GM18498 (cell line): ENCODE measurements at regions not wholly inside any gene's neighbourhood (a gene's known extent, or its start where the extent isn't known, plus 50 kb on each side); places are given as distances from the start of the nearest gene placed in this dataset.
"Not testable (repeated sequence)": the region's sequence is repeated elsewhere in the genome, so short reads cannot be mapped to it uniquely, and the experiment has no call there.

ENCODE experiments used
- ATAC-seq: cut with Tn5 transposase; IDR thresholded peaks from one replicate; pipeline ENCODE4 v1.9.1; 2021; ENCODE audit warnings: mild to moderate bottlenecking, moderate library complexity; ENCODE audit not compliant: unreplicated experiment

DNA sequence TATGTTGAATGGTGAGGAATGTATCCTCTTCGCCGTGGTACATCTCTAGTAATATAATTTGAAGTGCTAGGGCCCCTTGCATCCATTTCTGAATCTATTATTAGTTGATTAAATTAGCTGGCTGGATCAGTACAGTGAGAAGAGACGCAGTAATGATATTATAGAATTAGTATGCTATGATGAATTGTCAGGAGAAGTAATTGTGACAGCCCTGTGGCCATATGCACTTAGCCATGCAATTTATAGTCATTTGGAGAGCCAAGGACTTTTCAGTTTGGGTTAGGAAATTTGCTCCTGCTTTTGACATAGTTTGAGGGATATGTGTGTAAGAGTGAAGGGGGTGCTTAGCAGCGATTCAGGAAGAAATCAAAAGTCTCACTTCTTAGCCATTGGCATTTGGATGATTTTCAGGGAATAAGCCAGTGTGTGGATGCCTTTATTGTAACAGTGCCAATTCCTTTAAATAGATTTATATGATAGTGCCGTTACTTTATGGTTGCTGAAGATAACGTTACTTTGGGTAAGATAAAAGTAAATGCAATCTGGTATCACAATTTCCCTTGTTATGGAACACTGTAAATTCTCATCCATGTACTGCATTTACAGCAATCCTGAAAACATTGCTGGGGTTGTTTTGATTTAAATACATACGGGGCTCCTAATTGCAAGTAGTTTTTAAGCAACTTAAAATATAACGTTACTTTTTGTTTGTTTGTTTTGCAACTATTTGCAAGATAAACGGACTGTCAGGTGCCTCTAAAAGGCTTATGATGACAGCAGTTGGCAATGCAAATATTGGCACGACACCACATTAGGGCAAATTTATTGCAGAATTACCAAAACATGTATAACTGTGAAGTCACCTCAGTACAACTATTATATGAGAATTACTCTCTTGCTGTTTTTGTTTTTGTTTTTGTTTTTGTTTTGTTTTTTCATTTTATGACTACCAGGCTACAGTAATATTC lies 875.4 kb upstream of the WWC1 start:
- no peak for ATAC-seq

DNA sequence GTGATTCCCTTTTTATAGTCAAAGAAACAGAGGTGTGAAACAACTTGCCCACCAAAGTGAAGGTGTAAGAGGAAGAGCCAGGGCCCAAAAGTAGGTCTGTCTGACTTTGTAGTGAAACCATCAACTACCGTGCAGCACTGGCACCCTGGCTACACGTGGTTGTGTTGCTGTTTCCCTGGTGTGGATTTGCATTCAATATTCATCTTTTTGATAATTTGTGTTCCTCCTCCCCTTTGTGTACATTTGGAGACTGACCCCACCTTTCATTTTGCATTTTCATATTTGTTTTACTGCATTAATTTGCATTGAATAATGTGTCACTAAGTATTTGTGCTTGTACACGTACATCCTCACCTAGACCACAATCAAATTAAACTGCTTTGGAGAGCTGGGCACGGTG lies 873.8 kb upstream of the WWC1 start:
- ATAC-seq, result no peak

DNA sequence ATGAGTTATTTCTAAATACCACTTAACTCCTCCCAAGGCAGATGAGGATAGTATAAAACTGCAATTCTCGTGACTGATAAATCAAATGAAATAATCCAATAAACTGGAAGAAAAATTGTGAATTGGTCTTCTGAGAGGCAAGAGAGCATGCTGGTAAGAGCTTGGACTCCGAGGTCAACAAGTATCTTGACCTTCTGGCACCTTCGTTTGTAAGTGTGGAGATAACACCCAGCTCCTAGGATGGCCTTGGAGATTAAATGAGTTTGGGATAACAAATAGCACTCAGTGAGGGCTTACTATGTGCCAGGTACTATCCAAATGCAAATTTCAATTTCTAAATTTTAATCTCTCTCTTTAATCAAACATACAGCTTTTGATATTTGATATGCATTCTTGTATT lies 866.3 kb upstream of the WWC1 start:
- ATAC-seq, result no peak

DNA sequence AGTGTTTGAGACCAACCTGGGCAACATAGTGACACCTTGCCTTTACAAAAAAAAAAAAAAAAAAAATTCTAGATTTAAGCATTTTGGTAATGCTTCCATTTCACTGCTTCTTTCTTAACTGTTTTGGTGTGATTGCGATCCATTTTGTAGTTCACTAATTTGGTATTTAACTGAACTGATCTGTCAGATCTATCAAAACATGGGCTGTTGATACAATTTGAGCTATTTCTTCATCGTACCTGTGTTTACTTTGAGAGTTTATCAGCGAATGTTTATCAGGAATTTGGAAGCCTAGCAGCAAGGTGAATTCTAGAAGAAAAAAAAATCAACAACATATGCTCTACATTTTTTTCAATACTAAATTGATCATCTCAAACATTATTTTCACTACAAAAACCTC lies 864.9 kb upstream of the WWC1 start:
- no peak for ATAC-seq

DNA sequence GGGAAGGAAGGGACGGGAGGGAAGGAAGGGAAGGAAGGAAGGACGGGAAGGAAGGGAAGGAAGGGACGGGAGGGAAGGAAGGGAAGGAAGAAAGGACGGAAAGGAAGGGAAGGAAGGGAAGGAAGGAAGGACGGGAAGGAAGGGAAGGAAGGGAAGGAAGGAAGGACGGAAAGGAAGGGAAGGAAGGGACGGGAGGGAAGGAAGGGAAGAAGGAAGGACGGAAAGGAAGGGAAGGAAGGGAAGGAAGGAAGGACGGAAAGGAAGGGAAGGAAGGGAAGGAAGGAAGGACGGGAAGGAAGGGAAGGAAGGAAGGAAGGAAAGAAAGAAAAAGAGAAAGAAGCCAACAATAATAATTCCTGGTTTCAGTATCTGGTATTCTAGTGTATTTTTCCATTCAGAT lies 863.8 kb upstream of the WWC1 start:
- not testable (repeated sequence) for ATAC-seq

DNA sequence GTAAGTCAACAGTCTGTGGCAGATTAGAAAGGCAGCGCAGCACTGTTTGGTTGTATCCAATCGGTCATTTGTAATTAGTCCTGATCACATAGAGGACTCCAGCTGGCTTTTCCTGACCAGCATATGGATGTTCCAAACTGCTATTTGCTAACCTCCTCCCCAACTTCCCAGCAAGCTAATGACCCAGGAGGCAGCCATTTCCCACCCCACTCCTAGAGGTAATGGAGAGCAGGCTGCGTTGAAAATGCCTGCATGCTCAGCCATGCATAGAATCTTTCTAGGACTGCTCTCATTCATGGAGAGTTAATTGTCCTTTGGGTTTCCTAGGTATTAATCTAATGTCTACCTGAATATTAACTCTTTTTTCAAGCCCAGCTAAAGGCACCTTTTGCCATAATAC lies 850.6 kb upstream of the WWC1 start:
- ATAC-seq, result no peak

DNA sequence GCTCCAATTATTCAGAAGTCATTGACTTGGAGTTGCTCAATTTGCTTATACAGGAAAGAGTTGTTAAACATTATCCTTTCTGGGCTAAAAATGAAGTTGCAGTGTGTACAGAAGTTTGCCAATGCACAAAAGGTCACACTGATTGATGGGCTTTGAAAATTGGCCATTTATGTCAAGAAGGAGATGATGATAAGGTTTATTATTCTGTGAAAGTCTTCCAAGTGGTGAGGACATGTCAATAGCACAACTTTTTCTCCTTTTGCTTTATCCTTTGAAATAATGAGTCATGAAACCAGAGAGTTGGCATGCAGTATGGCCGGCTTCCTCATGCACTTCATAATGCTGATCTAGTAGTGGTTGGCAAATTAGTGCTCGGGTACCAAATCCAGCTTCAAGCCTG lies 848.5 kb upstream of the WWC1 start:
- no peak for ATAC-seq

DNA sequence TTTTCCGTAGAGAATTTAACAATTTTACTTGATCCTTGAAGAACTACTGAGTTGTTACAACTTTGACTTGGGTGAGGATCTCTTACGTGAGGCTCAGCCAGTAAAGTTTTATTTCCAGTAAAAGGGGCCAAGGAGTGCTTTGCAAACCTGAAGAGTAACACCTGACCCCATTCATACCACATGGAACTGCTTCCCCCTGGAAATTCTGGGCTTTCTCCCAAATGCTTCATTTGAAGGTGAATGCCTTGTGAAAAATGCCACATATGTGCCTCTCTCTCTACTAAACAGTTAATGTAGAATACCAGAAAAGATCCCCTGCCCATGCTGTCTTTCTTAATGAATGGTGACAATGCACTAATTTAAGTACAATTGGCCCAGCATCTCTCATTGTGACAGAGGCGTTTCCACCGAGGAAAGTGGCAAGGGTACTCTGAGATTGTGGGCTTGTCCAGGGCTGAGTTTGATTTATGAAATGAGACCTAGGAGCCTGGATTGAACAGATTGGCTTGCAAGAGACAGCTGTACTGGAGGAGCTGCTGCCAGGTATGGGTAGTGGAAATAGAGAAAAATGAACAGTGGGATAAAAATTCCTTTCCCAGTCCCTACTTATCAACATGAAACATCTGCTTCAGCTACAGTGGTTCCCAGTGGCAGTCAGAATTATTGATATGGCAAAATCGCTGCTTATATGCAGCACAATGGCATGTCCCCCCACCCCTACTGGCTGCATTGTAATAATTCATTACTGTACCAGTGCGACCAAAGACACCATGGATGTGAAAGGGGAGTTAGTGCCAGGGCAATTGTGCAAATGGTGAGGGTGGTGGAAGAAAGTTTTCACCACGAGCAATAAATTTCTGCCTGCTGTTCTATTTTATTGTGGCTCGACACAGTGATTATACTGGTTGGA lies 843.7 kb upstream of the WWC1 start:
- ATAC-seq, result no peak

DNA sequence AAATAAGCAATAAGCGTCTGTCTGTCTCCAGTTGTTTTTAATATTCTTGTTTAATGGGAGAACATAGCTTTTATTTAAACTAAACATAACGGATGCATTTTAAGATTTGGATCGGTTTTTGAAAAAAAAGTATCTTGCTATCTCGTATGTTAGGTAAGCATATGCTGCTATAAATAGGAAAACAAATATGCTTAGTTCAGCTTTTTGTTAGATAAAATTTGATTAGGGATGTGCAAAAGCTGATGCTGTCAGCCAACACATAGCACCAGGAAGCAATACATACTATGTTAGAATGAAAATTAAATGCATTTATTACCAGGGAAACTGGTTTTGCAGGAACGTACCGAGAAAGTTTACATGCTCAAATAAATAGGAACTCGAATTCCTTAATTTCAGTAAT lies 843.1 kb upstream of the WWC1 start:
- no peak for ATAC-seq

DNA sequence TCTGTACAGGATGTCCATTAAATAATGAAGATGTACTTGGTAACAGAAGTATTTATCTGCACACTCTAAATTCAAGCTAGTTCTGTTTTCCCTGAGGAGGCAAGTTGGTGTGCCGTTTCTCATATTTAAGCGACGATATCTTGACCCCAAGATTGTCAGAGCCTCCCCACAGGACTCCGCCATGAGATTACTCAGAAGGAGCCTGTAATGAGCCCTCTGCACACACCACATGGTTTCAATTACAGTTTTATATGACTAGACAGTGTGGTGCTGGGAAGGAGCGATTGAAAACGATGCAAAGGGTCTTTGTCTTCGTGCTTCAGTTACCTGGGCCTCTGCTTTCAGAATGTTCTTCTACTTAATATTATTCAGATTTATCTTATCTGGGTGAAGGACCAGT lies 840.4 kb upstream of the WWC1 start:
- ATAC-seq, result no peak

DNA sequence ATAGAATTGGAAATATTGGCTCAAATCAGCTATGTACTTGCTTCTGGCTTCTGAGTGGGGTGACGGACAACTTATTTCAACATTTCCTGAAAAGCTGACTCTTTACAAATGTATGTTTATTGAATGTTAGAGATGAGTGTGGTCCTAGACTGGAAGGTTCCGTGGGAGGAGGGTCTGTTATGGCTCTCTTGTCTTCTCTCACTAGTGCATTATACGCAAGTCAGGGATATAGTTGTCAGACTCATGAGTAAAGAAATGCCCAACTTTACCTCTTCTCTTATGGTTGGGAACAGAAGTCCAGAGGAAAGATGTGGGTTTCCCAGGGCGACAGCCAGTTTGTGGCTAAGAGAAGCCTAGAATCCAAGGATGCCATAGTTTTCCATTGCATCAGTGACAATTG lies 839.3 kb upstream of the WWC1 start:
- ATAC-seq, result no peak

DNA sequence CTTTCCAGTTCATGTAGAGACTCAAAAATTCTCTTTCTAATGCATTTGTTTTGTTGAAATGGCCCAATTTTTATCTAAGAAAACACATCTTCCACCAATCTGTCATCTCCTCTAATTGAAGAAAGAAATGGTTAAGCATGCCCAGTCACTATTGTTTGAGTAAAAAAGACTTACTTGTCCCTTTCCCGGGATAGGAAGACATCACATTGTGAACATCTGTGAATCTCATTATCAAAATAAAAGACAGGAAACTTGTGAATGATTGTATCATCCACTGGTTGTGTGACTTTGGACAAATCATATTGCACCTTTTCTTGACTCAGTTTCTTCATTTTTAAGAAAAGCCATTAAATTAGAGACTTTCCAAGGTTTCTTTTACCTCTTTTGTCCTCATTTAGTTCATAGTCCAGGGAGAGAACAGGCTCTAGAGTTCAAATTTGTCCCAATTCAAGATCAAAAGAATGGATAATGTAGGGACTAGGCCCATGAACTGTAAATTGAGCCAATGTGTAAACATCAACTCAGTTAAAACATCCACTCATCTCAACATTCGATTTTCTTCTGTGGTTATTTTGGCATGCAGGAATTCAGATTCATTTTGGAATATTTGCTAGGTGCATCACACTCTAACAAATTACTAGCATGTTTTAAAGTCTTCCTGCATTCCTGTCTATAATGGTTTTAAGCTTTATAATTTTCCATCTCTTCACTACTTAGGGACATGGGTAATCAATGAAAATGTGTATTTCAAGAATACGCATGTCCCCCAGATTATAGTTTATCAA lies 838.0 kb upstream of the WWC1 start:
- no peak for ATAC-seq

DNA sequence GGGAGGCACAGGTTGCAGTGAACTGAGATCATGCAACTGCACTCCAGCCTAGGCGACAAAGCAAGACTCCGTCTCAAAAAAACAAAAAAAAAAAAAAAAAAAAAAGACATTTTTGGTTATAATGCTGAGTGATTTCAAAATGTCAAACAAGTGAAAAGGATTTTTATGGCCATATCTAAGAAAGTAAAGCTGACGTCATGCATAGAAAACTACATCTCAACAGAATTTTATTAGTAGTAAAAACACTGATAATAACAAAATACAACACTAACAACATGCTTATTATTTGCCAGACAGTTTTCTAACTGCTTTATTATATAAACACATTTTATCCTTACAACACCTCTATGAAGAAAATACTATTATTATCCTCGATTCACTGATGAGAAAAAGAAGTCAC lies 833.0 kb upstream of the WWC1 start:
- ATAC-seq, result no peak

DNA sequence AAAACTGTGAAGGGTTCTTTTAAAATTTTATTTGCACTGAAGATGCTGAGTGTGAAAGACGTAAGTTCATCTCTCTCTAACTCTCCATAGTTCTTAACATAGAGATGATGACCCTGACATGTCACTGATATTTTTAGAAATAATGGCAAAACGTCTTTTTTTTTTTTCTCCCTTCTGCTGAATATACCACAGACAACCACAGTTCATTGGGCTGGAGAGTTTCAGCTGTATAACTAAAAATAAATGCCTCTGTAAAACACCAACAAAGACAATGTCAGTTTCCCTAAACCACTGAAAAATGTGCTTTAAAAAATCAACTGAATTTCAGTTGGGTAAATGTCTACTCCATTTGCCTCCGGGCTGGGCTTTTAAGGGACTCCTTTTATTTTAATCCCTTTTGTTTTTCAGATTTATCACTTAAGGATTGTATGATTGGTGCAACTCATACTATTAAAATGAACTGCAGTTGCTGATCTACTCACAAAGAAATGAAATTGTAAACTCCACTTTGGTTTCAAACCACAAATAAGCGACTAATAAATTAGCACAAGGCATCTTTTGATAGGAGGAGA lies 830.9 kb upstream of the WWC1 start:
- ATAC-seq, result no peak

DNA sequence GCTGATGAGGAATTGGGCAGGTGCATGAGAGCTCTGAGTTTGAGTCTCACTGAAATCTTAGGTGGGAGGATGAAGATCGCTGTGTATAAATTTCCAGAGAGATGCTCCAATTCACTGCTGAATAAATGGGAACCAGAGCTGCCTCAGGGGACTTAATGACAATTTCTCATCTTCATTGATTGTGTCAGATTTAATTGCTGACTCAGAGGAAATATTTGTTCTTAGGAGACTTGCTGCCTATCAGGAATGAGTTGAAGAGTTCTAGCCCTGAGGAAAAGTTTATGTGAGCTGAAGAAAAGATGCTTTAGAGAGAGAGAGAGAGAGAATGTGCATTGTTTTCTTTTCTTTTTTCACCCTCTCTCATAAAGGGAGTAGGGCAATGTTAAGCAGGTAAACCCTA lies 827.5 kb upstream of the WWC1 start:
- ATAC-seq, result no peak

DNA sequence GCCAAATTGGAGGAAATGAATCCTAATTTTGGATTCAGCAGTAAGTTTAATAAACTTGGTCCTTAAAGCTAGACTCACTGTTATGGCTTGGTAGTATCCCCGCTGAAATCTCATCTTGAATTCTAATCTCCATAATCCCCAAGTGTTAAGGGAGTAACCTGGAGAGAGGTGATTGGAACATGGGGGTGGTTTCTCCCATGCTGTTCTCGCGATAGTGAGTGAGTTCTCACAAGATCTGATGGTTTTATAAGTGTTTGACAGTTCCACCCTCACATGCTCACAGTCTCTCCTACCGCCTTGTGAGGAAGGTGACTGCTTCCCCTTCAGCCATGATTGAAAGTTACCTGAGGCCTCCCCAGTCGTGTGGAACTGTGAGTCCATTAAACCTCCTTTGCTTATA lies 824.5 kb upstream of the WWC1 start:
- no peak for ATAC-seq

DNA sequence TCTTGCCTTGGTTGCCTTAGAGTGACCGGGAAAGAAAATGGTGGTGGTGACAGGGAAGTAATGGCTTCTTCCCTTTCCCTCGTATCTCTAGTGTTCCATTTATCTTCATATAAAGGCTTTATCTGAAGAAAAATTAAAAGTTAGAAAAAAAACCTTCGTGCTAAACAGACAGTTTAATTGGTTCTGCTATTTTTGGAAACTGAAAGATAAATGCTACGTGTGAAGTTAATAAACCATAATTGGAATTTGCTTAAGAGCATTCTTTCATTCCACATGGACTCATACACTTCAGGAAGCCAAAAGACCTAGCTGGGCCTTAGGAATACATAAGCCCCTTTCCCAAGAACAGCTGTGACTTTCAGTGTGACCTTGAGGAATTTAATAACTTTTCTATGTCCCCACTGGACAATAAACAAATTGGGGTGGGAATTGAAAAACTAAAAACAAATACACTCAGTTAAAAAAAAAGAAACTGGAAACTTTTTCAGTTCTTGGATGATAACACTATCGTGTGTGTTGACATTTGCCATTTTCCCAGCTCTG lies 818.8 kb upstream of the WWC1 start:
- no peak for ATAC-seq

DNA sequence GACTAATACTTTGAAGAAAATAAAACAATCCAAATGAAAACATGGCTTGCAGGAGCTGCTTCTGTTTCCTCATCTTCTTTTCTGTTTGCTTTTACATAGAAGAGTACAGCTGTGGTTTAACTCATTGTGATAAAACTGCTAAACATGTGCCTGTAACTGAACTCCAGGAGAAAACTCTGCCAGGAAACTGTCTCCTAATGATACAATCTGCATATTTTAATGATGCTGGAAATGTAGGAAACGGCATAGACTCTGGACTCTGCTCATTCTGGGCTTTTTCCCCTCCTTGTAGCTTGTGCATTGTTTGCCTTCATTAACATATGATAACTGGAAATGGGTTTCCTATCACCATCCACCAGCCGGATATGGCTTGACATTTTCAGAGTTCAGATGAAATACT lies 813.3 kb upstream of the WWC1 start:
- no peak for ATAC-seq

DNA sequence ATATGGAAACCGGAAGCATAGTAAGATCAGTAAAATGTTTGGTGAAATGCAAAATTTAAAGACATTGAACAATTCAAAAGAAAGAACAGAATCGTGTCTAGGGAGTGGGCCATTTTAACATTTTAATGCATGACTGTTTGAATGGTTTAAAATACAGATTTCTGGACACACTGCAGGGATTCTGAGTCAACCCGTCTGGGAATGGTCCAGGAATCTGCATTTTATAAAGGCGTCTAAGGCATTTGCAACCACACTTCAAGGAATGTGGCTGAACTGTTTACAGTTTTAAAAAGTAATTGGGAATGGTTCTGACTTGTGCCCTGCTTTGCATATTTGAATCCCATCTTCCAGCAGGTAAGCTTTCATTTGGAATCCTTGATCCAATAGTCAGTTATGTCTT lies 811.7 kb upstream of the WWC1 start:
- no peak for ATAC-seq

DNA sequence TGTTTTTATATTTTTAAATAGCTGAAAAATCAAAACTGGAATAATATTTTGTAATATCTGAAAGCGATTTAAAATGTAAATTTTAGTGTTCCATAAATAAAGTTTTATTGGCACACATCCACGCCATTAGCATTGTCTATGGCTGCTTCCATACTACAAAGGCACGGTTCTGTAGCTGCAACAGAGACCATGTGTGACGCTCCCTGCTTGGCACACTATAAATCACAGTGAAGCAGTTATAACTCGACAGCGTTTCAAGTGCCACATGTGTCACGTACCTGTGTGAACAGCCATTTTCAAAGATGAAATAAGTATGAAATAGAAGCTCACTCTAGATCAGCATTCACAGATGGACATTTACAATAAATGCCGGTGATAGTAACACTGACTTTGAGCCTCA lies 810.1 kb upstream of the WWC1 start:
- ATAC-seq, result no peak

DNA sequence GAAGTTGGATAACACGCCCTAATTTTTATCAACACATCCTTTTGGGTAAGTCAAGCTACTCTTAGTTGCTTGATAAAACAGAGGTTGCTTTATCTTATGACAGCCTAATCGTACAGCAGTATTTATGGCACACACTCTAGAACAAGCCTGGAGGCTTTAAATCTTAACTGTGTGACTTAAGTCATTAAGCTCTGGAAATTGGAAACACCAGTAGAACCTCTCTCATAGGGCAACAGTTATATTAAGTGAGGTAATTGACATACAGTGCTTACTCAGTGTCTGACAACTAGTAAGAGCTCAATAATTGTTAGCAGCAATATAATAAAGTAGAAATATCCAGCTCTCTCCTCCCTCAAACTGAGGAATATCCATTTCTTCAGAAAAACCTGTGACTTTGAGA lies 808.9 kb upstream of the WWC1 start:
- ATAC-seq, result no peak
